SK-N-MC (cell line): ENCODE measurements at regions not wholly inside any gene's neighbourhood (a gene's known extent, or its start where the extent isn't known, plus 50 kb on each side); places are given as distances from the start of the nearest gene placed in this dataset.

ENCODE experiments used
- EZH2 ChIP-seq: fragments of 200-600 bp; sonication (generic); IDR thresholded peaks from one replicate; pipeline ENCODE4 v1.6.1; 2017; ENCODE audit warnings: antibody characterized with exemption
- POLR2AphosphoS5 ChIP-seq: IDR thresholded peaks from 2 replicates; pipeline ENCODE4 v1.6.1; 2012; ENCODE audit warnings: mild to moderate bottlenecking, low read depth, low read length, borderline replicate concordance

- TF ChIP-seq POLR2AphosphoS5, result no peak
- TF ChIP-seq EZH2, result no peak
These were observed 210.5 kb upstream of the SP4 start for GRCh38 chr7:21217365-21217764.
